ENCODE measurements at regions not wholly inside any gene's neighbourhood (a gene's known extent, or its start where the extent isn't known, plus 50 kb on each side); places are given as distances from the start of the nearest gene placed in this dataset.

DNA sequence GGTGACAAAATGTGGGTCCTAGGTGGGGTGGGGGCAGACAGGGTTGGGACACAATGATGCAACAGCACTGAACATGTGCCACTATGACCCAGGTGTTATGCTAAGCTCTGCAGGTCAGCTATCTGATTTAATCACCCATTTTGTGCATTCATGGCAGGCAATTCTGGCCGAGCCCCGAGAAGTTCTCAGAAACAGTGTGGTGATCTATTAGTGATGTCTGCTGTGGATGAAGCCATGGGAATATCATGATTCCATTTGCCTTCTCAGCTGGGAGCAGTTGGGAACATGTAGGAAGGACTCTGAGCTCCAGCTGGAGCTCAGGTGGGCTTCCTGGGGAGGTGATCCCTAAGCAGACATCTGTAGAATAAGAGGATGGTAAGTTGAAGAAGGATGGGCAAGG, 194.0 kb upstream of the POU3F1 start:
- TF ChIP-seq, protein P1, sequence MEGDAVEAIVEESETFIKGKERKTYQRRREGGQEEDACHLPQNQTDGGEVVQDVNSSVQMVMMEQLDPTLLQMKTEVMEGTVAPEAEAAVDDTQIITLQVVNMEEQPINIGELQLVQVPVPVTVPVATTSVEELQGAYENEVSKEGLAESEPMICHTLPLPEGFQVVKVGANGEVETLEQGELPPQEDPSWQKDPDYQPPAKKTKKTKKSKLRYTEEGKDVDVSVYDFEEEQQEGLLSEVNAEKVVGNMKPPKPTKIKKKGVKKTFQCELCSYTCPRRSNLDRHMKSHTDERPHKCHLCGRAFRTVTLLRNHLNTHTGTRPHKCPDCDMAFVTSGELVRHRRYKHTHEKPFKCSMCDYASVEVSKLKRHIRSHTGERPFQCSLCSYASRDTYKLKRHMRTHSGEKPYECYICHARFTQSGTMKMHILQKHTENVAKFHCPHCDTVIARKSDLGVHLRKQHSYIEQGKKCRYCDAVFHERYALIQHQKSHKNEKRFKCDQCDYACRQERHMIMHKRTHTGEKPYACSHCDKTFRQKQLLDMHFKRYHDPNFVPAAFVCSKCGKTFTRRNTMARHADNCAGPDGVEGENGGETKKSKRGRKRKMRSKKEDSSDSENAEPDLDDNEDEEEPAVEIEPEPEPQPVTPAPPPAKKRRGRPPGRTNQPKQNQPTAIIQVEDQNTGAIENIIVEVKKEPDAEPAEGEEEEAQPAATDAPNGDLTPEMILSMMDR (IDR thresholded peaks at IDR 0.05): no peak
- no peak for TF ChIP-seq POLR2A (IDR thresholded peaks at IDR 0.05)
- TF ChIP-seq EP300 (IDR thresholded peaks at IDR 0.05): no peak
